Central memory CD8-positive, alpha-beta T cell (primary cell): ENCODE measurements at regions not wholly inside any gene's neighbourhood (a gene's known extent, or its start where the extent isn't known, plus 50 kb on each side); places are given as distances from the start of the nearest gene placed in this dataset.

ENCODE experiments used
- ATAC-seq: fragments of 150-1000 bp; cut with Tn5 transposase; replicated peaks from 2 replicates; pipeline ENCODE4 v1.10.0; 2022; ENCODE audit warnings: mild to moderate bottlenecking, moderate FRiP score, moderate number of reproducible peaks; ENCODE audit not compliant: poor library complexity, severe bottlenecking; ENCODE audit errors: extremely low read depth
- DNase-seq, 2 donors: peaks; one replicate each; pipeline ENCODE4 v3.0.0; 2021; ENCODE audit warnings: low spot score in 2 of 2
- H3K27ac Mint-ChIP-seq: one replicate; pipeline ENCODE4 v1.8.0; 2022; ENCODE audit warnings: low read depth, mild to moderate bottlenecking, moderate library complexity, mixed read lengths
- H3K27me3 Mint-ChIP-seq: one replicate; pipeline ENCODE4 v1.8.0; 2022; ENCODE audit warnings: mixed read lengths
- H3K36me3 Mint-ChIP-seq: one replicate; pipeline ENCODE4 v1.8.0; 2022; ENCODE audit warnings: mild to moderate bottlenecking, moderate library complexity, mixed read lengths; ENCODE audit not compliant: insufficient read depth
- H3K4me1 Mint-ChIP-seq: one replicate; pipeline ENCODE4 v1.8.0; 2022; ENCODE audit warnings: mixed read lengths
- H3K4me3 Mint-ChIP-seq: one replicate; pipeline ENCODE4 v1.8.0; 2022; ENCODE audit warnings: mild to moderate bottlenecking, moderate library complexity, mixed read lengths
- H3K9me3 Mint-ChIP-seq: one replicate; pipeline ENCODE4 v1.8.0; 2022; ENCODE audit warnings: mixed read lengths

DNA sequence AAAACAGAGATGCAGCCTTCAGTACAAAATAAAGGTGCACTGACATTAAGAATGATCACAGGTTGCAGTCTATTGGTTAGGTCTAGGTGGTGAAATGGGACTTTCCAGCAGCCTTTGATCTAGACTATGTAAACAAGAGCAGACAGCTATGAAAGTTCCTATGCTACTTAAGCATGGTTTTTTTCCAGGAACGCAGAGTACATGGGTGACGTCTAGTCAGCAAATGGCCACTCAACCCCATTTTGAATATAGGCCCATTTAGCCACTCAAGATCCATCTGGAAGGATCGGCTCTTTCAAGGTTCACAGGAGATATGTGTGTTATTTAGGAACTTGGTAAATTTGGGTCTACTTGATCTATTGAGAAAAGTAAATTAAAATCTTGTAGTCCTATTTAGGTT lies 1424.6 kb upstream of the LRRTM3 start:
- DNase-seq (no peak), ATAC-seq (no peak)
- no peak overlapping the region for H3K4me3 Mint-ChIP-seq
- no peaks in the 10 kb centered on the region for H3K27me3 Mint-ChIP-seq
- H3K4me1 Mint-ChIP-seq, result no peaks in the 10 kb centered on the region
- H3K9me3 Mint-ChIP-seq, result peaks cover 15% of the 10 kb centered on the region
- no peak overlapping the region for H3K27ac Mint-ChIP-seq
- no peaks in the 10 kb centered on the region for H3K36me3 Mint-ChIP-seq

GRCh38 chr10:65518379-65518778 lies 1407.5 kb upstream of the LRRTM3 start:
- Mint-ChIP-seq H3K4me1 (no peaks in the 10 kb centered on the region), H3K27me3 (no peaks in the 10 kb centered on the region), H3K27ac (no peak overlapping the region), H3K9me3 (peaks cover 12% of the 10 kb centered on the region), H3K36me3 (no peaks in the 10 kb centered on the region), H3K4me3 (no peak overlapping the region)
- ATAC-seq (no peak), DNase-seq (no peak)

GRCh38 chr10:65528986-65529385 lies 1396.8 kb upstream of the LRRTM3 start:
- Mint-ChIP-seq H3K27ac (no peak overlapping the region), H3K4me3 (no peak overlapping the region), H3K9me3 (peaks cover 18% of the 10 kb centered on the region), H3K4me1 (no peaks in the 10 kb centered on the region), H3K27me3 (no peaks in the 10 kb centered on the region), H3K36me3 (no peaks in the 10 kb centered on the region)
- DNase-seq (no peak), ATAC-seq (no peak)

DNA sequence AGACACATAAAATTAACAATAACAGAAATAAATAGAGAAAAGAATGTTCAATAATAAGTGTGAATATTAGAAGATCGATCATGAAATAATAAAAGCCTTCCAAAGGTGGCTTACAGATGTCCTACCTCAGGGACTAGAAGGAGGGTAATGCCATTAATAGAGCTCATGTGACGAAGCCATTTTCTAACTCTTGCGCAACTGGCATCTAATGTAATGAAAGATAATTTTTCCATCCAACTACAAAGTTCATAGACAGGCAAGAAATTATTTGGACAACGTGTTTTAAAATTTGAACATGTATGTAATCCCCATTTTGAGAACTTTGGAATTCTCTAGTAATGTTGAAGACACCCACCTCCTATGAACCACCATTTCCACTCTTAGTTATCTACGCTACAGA lies 1394.3 kb upstream of the LRRTM3 start:
- ATAC-seq (no peak), DNase-seq (no peak)
- H3K27me3 Mint-ChIP-seq, result no peaks in the 10 kb centered on the region
- H3K4me3 Mint-ChIP-seq, result no peak overlapping the region
- H3K9me3 Mint-ChIP-seq, result peaks cover 12% of the 10 kb centered on the region
- no peaks in the 10 kb centered on the region for H3K36me3 Mint-ChIP-seq
- H3K4me1 Mint-ChIP-seq, result no peaks in the 10 kb centered on the region
- no peak overlapping the region for H3K27ac Mint-ChIP-seq

GRCh38 chr10:65534771-65535170 lies 1391.1 kb upstream of the LRRTM3 start:
- peaks cover 2% of the 10 kb centered on the region for H3K36me3 Mint-ChIP-seq
- H3K27ac Mint-ChIP-seq, result no peak overlapping the region
- DNase-seq (no peak), ATAC-seq (no peak)
- H3K4me3 Mint-ChIP-seq, result no peak overlapping the region
- no peaks in the 10 kb centered on the region for H3K4me1 Mint-ChIP-seq
- H3K9me3 Mint-ChIP-seq, result peaks cover 24% of the 10 kb centered on the region
- no peaks in the 10 kb centered on the region for H3K27me3 Mint-ChIP-seq

GRCh38 chr10:65544756-65545155 lies 1381.1 kb upstream of the LRRTM3 start:
- H3K27me3 Mint-ChIP-seq, result no peaks in the 10 kb centered on the region
- H3K9me3 Mint-ChIP-seq, result peaks cover 20% of the 10 kb centered on the region
- H3K27ac Mint-ChIP-seq, result no peak overlapping the region
- DNase-seq, result no peak
- H3K4me1 Mint-ChIP-seq, result no peaks in the 10 kb centered on the region
- no peak for ATAC-seq
- H3K4me3 Mint-ChIP-seq, result no peak overlapping the region
- no peaks in the 10 kb centered on the region for H3K36me3 Mint-ChIP-seq

GRCh38 chr10:65548001-65548400 lies 1377.8 kb upstream of the LRRTM3 start:
- ATAC-seq (no peak), DNase-seq (no peak)
- Mint-ChIP-seq H3K4me3 (no peak overlapping the region), H3K27me3 (no peaks in the 10 kb centered on the region), H3K36me3 (no peaks in the 10 kb centered on the region), H3K9me3 (peaks cover 26% of the 10 kb centered on the region), H3K4me1 (no peaks in the 10 kb centered on the region), H3K27ac (no peak overlapping the region)

DNA sequence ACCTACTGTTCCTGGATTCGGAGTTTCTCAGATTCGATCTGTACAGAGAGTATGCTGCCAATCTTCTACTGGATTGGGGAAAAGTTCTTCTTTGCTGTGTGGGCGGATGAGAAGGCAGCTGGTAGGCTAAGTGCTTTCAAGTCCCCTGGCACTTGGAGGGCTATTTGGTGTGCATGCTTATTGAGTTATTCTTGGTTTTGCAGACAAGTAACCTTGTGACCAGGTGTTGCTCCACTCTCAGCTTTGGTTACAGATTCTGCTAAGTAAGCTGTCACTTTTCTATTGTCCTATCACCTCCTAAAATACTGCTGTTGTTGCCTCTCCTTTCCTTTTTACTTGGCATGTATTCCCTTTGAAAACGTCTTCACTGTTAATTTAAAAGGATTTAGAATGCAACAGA lies 1375.1 kb upstream of the LRRTM3 start:
- no peaks in the 10 kb centered on the region for H3K4me1 Mint-ChIP-seq
- no peaks in the 10 kb centered on the region for H3K27me3 Mint-ChIP-seq
- no peak overlapping the region for H3K27ac Mint-ChIP-seq
- ATAC-seq (no peak), DNase-seq (no peak)
- no peak overlapping the region for H3K4me3 Mint-ChIP-seq
- no peaks in the 10 kb centered on the region for H3K36me3 Mint-ChIP-seq
- peaks cover 20% of the 10 kb centered on the region for H3K9me3 Mint-ChIP-seq

- no peak for ATAC-seq
- Mint-ChIP-seq H3K4me1 (no peaks in the 10 kb centered on the region), H3K27me3 (no peaks in the 10 kb centered on the region), H3K9me3 (peaks cover 20% of the 10 kb centered on the region), H3K27ac (no peak overlapping the region), H3K4me3 (no peak overlapping the region), H3K36me3 (no peaks in the 10 kb centered on the region)
- DNase-seq, result no peak
Observed at GRCh38 chr10:65555192-65555591, 1370.6 kb upstream of the LRRTM3 start.

GRCh38 chr10:65556006-65556405 lies 1369.8 kb upstream of the LRRTM3 start:
- no peaks in the 10 kb centered on the region for H3K4me1 Mint-ChIP-seq
- no peak for ATAC-seq
- H3K9me3 Mint-ChIP-seq, result peaks cover 20% of the 10 kb centered on the region
- no peak for DNase-seq
- H3K36me3 Mint-ChIP-seq, result no peaks in the 10 kb centered on the region
- no peak overlapping the region for H3K27ac Mint-ChIP-seq
- H3K4me3 Mint-ChIP-seq, result no peak overlapping the region
- H3K27me3 Mint-ChIP-seq, result no peaks in the 10 kb centered on the region

- Mint-ChIP-seq H3K9me3 (peaks cover 17% of the 10 kb centered on the region), H3K4me3 (no peak overlapping the region), H3K27me3 (no peaks in the 10 kb centered on the region), H3K4me1 (no peaks in the 10 kb centered on the region), H3K27ac (no peak overlapping the region), H3K36me3 (peaks cover under 1% of the 10 kb centered on the region)
- DNase-seq (no peak), ATAC-seq (no peak)
Observed at GRCh38 chr10:65559369-65559768, 1366.5 kb upstream of the LRRTM3 start.

GRCh38 chr10:65565246-65565645 lies 1360.6 kb upstream of the LRRTM3 start:
- Mint-ChIP-seq H3K36me3 (peaks cover 2% of the 10 kb centered on the region), H3K4me3 (no peak overlapping the region), H3K27me3 (no peaks in the 10 kb centered on the region), H3K4me1 (no peaks in the 10 kb centered on the region), H3K9me3 (peaks cover 12% of the 10 kb centered on the region), H3K27ac (no peak overlapping the region)
- DNase-seq (no peak), ATAC-seq (no peak)

DNA sequence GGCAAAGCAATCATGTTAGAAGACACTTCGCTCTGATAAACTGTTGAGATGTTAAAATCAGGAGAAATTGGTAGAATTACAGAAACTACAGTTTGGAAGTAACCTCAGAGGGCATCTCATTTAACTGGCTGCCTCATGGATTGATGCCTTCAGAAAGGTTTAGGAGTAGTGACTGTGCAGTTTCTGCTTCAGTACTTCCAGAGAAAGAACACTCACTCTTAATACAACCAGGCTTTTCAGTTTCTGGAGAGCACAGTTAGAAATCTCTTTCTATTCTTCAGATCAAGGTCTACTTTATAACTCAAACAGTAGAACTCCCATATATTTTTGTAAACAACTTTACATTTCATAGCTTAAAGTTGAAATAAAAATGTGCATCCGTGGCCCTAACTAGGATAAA lies 1358.9 kb upstream of the LRRTM3 start:
- no peaks in the 10 kb centered on the region for H3K4me1 Mint-ChIP-seq
- ATAC-seq (no peak), DNase-seq (no peak)
- no peaks in the 10 kb centered on the region for H3K27me3 Mint-ChIP-seq
- H3K4me3 Mint-ChIP-seq, result no peak overlapping the region
- H3K36me3 Mint-ChIP-seq, result peaks cover 2% of the 10 kb centered on the region
- H3K9me3 Mint-ChIP-seq, result peaks cover 7% of the 10 kb centered on the region
- H3K27ac Mint-ChIP-seq, result no peak overlapping the region
